GM11168 (cell line): ENCODE measurements at regions not wholly inside any gene's neighbourhood (a gene's known extent, or its start where the extent isn't known, plus 50 kb on each side); places are given as distances from the start of the nearest gene placed in this dataset.
"Not testable (repeated sequence)": the region's sequence is repeated elsewhere in the genome, so short reads cannot be mapped to it uniquely, and the experiment has no call there.

ENCODE experiments used
- in situ Hi-C: fragments of 300-500 bp; cut with MboI; formaldehyde crosslinking; loops from one replicate; pipeline ENCODE4 v1.12.0; 2022; ENCODE audit warnings: low sequenced_read_pairs; ENCODE audit not compliant: unreplicated experiment

DNA sequence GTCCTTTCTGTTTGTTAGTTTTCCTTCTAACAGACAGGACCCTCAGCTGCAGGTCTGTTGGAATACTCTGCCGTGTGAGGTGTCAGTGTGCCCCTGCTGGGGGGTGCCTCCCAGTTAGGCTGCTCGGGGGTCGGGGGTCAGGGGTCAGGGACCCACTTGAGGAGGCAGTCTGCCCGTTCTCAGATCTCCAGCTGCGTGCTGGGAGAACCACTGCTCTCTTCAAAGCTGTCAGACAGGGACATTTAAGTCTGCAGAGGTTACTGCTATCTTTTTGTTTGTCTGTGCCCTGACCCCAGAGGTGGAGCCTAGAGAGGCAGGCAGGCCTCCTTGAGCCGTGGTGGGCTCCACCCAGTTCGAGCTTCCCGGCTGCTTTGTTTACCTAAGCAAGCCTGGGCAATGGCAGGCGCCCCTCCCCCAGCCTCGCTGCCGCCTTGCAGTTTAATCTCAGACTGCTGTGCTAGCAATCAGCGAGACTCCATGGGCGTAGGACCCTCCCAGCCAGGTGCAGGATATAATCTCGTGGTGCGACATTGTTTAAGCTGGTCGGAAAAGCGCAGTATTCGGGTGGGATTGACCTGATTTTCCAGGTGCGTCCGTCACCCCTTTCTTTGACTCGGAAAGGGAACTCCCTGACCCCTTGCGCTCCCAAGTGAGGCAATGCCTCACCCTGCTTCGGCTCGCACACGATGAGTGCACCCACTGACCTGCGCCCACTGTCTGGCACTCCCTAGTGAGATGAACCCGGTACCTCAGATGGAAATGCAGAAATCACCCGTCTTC, 2002.0 kb upstream of the CDH6 start:
- in situ Hi-C loops = not testable (repeated sequence)

DNA sequence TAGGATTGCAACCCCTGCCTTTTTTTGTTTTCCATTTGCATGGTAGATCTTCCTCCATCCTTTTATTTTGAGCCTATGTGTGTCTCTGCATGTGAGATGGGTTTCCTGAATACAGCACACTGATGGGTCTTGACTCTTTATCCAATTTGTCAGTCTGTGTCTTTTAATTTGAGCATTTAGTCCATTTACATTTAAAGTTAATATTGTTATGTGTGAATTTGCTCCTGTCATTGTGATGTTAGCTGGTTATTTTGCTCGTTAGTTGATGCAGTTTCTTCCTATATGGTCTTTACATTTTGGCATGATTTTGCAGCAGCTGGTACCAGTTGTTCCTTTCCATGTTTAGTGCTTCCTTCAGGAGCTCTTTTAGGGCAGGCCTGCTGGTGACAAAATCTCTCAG, 2003.1 kb upstream of the CDH6 start:
- in situ Hi-C loops = not testable (repeated sequence)

DNA sequence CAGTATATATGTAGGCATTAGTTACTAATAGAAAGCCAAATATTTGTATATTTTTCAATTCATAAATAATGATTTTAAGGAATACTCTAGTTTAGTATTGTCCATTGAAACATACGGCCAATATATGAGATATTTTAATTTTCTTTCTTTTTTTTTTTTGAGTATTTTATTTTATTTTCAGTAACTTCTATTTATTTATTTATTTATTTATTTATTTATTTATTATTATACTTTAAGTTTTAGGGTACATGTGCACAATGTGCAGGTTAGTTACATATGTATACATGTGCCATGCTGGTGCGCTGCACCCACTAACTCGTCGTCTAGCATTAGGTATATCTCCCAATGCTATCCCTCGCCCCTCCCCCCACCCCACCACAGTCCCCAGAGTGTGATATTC, 2007.1 kb upstream of the CDH6 start:
- in situ Hi-C loops = not testable (repeated sequence)

DNA sequence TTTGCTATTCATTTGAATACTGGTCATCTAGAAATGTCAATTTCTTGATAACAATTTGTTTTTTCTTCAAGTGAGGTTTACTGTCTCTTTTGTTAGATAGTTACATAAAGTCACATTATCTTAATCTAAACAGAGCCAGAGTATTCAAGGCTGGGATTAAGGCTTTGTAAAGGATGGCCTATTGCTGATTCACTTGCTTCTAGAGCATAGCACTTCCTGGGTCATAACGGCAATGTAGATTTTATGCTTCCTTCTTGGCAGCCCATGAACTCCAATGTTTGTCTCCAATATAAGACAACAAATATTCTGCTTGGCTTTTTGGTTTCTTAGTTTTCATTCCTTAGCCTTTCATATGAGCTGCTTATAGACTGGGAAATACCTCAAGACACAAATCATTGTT, 2007.9 kb upstream of the CDH6 start:
- in situ Hi-C loops = no loop called here

DNA sequence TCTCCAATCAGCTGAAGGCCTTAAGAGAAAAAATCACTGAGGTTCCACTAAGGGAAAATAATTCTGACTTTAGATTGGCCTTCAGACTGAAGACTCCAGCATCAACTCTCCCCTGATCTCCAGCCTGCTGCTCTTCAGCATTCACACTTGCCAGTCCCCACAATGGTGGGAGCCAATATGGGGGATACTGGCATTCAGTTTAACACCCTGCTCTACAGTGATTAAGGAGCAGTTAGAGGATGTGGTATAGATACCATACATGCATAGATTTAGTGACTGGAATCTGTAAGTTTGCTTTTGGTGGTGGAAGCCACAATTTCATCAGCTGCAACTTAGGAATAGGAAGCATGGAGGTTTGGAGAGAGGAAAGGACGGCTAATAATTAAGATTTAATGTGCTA, 2017.7 kb upstream of the CDH6 start:
- in situ Hi-C loops = no loop called here

DNA sequence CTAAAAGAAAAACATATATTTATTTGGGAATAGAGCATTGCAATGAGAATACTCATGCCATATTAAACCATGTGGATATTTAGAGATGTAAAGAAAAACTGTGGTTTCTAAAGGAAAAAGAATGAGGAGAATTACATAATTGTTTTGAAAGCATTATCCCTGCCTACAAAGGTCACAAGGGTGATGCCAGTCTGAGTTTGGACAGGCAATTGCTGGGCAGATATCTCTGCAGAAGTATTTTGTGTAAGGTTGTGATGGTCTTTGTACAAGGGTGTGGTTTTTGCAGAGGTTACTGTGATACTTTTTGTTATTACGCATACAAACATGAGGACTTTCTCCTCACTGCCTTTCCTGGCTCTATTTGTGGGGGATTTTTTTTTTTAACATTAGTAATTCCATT, 2022.9 kb upstream of the CDH6 start:
- in situ Hi-C loops = no loop called here

DNA sequence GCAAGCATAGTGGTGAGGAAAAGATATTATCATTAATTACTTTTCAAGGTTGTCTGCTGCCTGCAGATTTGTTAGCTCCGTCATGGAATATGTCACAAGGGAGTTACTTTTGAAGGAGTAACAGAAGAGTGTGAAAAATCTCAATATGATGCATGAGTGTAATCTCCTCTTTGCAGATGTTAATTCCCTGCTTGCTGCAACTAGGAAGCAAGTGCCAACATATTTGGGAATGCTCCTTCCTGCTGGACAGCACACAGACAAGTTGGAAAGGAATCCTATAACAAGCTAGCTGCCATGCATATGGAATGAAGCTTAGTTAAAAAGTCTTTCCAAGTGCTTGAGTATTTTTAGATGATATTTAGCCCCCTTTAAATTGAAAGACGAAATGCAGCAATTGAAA, 2023.6 kb upstream of the CDH6 start:
- in situ Hi-C loops = no loop called here

DNA sequence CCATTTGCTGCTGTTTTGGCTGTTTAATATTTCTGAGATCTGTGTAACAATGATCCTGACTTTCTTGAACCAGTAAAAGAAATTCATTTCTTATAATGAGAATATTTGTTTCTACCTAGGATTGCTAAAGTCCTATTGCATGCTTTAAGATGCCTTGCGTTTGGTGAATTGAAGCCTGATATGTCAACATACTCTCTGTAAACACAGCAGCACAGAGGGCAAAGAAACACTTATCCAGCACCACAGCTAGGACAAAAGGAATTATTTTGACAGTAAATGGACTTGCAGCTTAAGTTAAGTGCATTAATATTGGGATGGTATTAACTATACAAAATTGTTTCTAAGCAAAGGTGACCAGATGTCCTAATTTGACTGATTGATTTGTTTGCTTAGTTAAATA, 2031.2 kb upstream of the CDH6 start:
- in situ Hi-C loops = no loop called here

DNA sequence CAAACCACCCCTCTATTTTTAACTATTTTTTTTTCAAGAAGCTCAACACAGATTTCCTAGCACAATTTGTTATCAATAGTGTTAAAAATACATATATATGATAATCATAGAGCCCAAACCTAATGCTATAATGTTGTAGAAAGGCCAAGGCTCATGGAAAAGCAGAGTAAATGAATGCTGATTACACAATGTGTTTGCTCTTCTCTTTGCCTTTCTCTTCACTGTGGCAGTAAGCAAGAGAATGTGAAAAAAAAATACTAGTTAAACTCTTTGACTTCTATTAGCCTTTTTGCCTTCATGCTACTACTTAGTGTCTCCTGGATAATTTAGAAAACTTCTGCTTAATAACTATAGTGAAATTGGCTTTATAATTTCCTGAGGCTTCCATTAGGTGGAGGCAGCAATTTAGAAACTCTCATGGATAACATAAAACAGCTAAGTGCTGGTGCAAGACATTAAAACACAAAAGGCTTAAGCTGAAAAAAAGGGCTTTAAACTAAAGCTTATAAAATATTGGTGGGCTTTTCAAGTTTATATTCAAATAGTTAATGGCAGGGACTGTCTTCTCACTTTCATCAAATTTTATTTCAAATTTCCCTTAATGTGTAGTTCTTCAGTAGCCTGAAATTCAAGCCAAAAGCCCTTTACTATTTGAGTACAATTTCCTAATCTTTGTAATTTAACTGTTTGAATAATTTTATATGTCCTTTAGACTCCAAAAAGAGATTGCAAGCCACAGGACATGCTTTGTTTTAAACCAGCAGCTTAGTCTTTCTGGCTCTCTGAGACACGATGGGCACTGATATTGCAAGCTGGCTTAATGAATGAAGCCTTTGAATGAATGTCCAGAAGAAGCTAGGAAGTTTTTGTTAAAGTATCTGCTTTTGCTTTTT, 2031.8 kb upstream of the CDH6 start:
- in situ Hi-C loops = no loop called here

DNA sequence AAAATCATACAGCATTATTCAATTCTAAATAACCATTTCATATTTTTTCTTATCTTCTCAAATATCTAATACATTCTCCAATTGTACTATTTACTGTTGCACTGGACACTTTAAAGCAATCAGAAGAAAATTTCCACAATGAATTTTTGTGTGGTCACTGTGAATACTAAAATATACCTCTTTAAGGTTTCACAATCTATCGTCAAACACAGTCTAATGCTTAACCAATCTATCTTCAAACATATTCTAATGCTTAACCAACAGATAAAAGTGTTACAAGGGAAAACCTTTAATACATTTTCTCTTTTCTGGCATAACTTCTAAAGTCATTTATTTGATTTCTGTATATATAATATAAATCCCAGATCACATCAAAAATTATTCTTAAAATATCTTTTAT, 2035.5 kb upstream of the CDH6 start:
- in situ Hi-C loops = no loop called here

DNA sequence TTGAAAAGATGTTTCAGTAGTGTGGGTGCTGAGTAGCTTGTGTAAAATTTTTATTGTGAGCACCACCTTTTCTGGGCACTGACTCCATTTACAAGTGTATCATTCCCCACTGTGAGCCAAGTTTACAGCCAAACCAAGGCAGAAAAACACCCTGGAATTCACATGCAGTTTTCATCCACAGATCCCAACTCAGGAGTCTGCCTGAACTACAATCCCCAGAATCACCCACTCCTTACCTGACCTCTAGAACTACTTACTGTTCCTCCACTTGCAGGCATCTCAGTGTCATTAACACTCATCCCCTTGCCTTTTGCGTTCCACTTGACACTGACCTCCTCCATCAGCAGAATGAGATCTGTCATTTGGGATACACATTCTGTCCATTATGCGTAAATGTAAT, 2042.6 kb upstream of the CDH6 start:
- in situ Hi-C loops = no loop called here

DNA sequence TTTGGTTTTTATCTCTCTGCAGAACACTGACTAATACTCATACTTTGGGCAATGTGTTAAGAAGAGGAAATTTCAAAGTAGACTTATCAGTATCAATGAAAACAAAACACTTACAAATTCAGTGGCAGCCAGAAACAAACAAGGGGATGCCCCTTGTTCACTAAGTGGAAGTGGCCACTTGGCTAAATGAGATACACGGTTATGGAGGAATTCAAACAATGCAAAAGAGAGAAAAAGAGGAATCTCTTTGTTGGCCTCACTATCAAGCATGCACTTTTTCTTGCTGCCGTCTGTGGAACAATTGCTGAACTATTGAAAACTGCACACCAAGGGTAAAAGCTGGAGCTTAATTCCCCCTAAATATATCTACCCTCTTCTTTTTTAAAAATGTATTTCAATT, 2044.9 kb upstream of the CDH6 start:
- in situ Hi-C loops = no loop called here

DNA sequence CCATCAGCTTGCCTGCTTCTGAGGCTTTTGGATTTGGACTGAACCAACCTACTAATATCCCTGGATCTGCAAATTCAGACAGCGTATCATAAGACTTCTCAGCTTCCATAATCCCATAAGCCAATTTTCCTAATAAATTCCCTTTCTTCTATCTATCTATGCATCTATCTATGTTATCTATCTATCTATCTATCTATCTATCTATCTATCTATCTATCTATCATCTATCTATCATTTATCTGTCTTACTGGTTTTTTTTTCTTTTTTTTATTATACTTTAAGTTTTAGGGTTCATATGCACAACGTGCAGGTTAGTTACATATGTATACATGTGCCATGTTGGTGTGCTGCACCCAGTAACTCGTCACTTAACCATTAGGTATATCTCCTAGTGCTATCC, 2045.4 kb upstream of the CDH6 start:
- in situ Hi-C loops = no loop called here

DNA sequence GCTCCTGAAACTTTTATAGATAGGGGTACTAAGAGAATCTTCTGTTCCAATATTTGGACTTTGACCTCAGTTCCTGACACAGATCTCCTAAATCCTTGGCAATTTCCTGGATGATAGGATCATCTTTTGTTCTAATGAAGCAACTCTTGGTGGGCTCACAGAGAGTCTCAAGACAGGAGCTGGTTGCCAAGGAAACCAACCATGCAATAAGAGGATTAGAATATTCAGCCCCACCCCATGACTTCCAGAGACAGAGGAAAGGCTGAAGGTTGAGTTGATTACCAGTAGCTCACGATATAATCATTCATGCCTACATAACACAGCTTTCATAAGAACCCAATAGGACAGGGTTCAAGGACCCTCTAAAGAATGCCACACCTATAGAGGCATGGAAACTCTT, 2050.2 kb upstream of the CDH6 start:
- in situ Hi-C loops = no loop called here

DNA sequence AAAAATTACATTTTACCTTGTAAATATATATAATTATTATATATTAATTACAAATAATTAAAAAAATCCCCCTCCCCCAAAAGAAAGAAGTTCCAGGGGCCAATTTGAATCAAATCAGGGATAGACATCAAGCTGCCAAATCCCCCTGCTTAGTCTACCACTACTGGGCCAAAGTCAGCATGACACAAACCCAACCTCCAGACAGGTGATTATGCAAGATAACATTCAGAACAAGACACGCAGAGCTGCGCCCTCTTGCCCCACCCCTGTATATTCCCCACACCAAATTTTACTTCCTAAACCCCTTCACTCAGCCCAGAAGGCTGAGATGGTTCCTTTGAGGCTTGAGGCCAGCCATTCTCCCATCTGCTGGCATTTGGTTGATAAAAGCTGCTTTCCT, 2059.1 kb upstream of the CDH6 start:
- in situ Hi-C loops = no loop called here

DNA sequence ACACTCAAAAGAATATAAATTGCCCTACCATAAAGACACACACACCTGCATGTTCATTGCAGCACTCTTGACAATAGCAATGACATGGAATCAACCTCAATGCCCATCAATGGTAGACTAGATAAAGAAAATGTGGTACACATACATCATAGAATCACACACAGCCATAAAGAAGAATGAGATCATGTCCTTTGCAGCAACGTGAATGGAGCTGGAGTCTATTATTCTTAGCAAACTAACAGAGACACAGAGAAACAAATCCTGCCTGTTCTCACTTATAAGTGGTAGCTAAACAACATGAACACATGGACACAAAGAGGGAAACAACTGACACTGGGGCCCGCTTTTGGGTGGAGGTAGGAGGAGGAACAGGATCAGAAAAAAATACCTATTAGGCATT, 2062.2 kb upstream of the CDH6 start:
- in situ Hi-C loops = no loop called here

DNA sequence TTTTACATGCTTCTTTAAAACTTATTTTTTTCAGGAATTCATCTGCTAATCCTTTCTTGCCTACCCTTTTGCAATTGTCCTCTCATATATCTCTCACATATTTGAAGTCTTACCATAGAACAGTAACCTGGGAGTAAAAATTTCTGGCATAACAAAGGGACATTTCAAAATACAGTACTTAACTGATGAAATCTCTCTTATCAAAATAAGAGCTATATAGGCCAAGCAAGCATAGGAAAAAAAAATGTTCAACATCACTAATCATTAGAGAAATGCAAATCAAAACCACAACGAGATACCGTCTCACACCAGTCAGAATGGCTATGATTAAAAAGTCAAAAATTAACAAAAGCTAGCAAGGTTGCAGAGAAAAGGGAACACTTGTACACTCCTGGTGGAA, 2062.7 kb upstream of the CDH6 start:
- in situ Hi-C loops = no loop called here

DNA sequence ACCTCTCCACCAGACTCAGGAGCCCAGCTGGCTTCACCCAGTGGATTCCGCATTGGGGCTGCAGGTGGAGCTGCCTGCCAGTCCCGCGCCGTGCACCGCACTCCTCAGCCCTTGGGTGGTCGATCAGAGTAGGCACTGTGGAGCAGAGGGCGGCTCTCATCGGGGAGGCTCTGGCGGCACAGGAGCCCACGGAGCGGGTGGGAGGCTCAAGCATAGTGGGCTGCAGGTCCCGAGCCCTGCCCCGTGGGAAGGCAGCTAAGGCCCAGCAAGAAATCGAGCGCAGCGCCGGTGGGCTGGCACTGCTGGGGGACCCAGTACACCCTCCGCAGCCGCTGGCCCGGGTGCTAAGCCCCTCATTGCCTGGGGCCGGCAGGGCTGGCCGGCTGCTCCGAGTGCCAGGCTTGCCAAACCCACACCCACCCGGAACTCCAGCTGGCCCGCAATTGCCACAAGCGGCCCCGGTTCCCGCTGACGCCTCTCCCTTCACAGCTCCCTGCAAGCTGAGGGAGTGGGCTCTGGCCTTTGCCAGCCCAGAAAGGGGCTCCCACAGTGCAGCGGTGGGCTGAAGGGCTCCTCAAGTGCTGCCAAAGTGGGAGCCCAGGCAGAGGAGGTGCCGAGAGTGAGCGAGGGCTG, 2065.8 kb upstream of the CDH6 start:
- in situ Hi-C loops = not testable (repeated sequence)

DNA sequence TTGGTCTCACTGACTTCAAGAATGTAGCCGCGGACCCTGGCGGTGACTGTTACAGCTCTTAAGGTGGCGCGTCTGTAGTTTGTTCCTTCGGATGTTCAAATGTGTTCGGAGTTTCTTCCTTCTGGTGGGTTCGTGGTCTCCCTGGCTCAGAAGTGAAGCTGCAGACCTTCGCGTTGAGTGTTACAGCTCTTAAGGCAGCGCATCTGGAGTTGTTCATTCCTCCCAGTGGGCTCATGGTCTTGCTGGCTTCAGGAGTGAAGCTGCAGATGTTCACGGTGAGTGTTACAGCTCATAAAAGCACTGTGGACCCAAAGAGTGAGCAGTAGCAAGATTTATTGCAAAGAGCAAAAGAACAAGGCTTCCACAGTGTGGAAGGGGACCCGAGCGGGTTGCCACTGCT, 2067.0 kb upstream of the CDH6 start:
- in situ Hi-C loops = not testable (repeated sequence)

DNA sequence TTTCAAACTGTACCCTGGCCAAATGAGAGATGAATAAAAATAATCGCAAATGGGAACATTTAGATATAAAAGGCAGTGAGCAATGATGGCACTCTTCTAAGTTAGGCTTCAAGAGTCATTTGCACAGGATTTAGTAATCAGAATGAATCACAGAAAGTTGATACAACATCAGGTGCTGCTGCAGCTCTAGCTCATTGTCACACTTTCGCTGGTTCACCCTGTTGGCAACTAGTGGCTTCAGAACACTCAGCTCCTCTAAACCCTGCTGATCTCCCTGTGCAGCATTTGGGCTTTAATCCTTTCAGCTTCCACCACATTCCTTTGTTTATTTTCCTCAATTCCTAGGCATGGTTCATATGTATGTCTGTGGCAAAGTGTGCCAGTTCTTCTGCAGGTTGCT, 2071.2 kb upstream of the CDH6 start:
- in situ Hi-C loops = no loop called here

DNA sequence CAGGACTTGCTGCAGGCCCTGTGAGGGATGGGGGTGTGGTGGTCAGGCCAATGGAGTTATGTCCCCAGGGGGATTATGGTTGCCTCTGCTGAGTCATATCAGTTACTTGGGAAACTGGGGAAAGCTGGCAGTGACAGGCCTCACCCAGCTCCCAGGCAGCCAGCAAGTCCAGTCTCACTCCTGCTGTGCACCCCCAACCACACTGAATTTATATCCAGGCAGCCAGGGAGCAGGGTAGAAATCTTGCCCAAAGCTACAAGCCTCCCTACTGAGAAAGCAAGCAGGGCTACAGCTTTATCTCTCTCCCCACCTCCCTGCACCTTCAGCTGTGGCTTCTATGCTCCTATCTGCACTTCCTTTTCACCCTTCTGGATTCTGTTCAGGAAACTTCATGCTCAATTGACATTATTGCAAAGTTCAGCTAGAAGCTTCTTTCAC, 2076.0 kb upstream of the CDH9 start:
- in situ Hi-C loops = no loop called here
